OCI-LY7 (cell line): ENCODE measurements at regions not wholly inside any gene's neighbourhood (a gene's known extent, or its start where the extent isn't known, plus 50 kb on each side); places are given as distances from the start of the nearest gene placed in this dataset.

Source experiments
- BruUV-seq: library from RNA; stranded (reverse); fragments of 400-500 nt; replicated peaks from 2 replicates; lab custom pipeline; 2021; lab: Mats Ljungman, UMichigan
- CTCF ChIA-PET: fragments of 300-600 bp; sonication (Branson Sonifier 250); formaldehyde crosslinking; loops from one replicate; lab custom pipeline; 2022; ENCODE audit warnings: antibody characterized with exemption; ENCODE audit not compliant: unreplicated experiment; lab: Charles Lee
- POLR2A ChIA-PET: fragments of 300-600 bp; sonication (Branson Sonifier 250); formaldehyde crosslinking; loops from one replicate; lab custom pipeline; 2022; ENCODE audit warnings: antibody characterized with exemption; lab: Charles Lee
- DNase-seq: peaks from one replicate; pipeline ENCODE4 v3.0.0-alpha.2; 2015; ENCODE audit warnings: low spot score
- H2AFZ ChIP-seq: fragments of 200-600 bp; sonication (generic), shearing (Covaris generic); 2 replicates; pipeline ENCODE4 v1.6.1; 2014; ENCODE audit warnings: mild to moderate bottlenecking, antibody characterized with exemption, low read length, moderate library complexity
- H3K27ac ChIP-seq: fragments of 200-600 bp; sonication (generic); 2 replicates; pipeline ENCODE4 v1.5.1; 2014; ENCODE audit warnings: mixed run types, low read depth, mild to moderate bottlenecking, moderate library complexity, low read length, inconsistent platforms; ENCODE audit not compliant: poor library complexity, severe bottlenecking
- H3K36me3 ChIP-seq: fragments of 200-600 bp; sonication (generic); 2 replicates; pipeline ENCODE4 v1.6.1; 2014; ENCODE audit warnings: mild to moderate bottlenecking, antibody characterized with exemption, low read length, moderate library complexity, mixed read lengths; ENCODE audit not compliant: insufficient read depth
- H3K4me1 ChIP-seq: fragments of 200-600 bp; sonication (generic); 2 replicates; pipeline ENCODE4 v1.5.1; 2014; ENCODE audit warnings: mild to moderate bottlenecking, low read length; ENCODE audit not compliant: insufficient read depth, poor library complexity, severe bottlenecking
- H3K4me2 ChIP-seq: fragments of 200-600 bp; sonication (generic); 2 replicates; pipeline ENCODE4 v1.6.1; 2014; ENCODE audit warnings: mild to moderate bottlenecking, low read length
- H3K4me3 ChIP-seq: fragments of 200-600 bp; sonication (generic); 2 replicates; pipeline ENCODE4 v1.5.1; 2014; ENCODE audit warnings: mild to moderate bottlenecking, low read depth, low read length; ENCODE audit not compliant: poor library complexity, severe bottlenecking
- H3K79me2 ChIP-seq: fragments of 200-600 bp; sonication (generic); 2 replicates; pipeline ENCODE4 v1.6.1; 2016; ENCODE audit warnings: low read depth, mild to moderate bottlenecking, low read length, moderate library complexity, mixed read lengths; ENCODE audit not compliant: insufficient read depth
- H3K9me2 ChIP-seq: fragments of 200-600 bp; sonication (generic); 2 replicates; pipeline ENCODE4 v1.6.1; 2016; ENCODE audit warnings: mild to moderate bottlenecking, low read length, mixed read lengths; ENCODE audit not compliant: insufficient read depth
- H3K9me3 ChIP-seq: fragments of 200-600 bp; sonication (generic); 2 replicates; pipeline ENCODE4 v1.6.1; 2014; ENCODE audit warnings: mild to moderate bottlenecking, mixed run types, low read length, mixed read lengths
- H4K20me1 ChIP-seq: fragments of 200-600 bp; sonication (generic); 2 replicates; pipeline ENCODE4 v1.6.1; 2014; ENCODE audit warnings: mild to moderate bottlenecking, antibody characterized with exemption, low read length, moderate library complexity, mixed read lengths; ENCODE audit not compliant: insufficient read depth
- EZH2phosphoT487 ChIP-seq: fragments of 200-600 bp; sonication (generic); IDR thresholded peaks from 2 replicates; pipeline ENCODE4 v1.6.1; 2018; ENCODE audit warnings: low read depth, borderline replicate concordance, mild to moderate bottlenecking, mixed run types, antibody characterized with exemption, low read length, moderate library complexity, mixed read lengths
- intact Hi-C: fragments of 100-400 bp; cut with micrococcal nuclease; formaldehyde crosslinking; loops from one replicate; pipeline ENCODE4 v1.10.0; 2022; ENCODE audit not compliant: unreplicated experiment
- TF ChIP-seq, protein P1 (sequence below): fragments of 200-600 bp; sonication (generic); conservative IDR thresholded peaks from 2 replicates; pipeline ENCODE4 v1.5.1; 2014; ENCODE audit warnings: mild to moderate bottlenecking, antibody characterized with exemption, low read length, moderate library complexity, mixed read lengths

- Histone ChIP-seq H4K20me1 (no peaks in the 10 kb centered on the region), H3K4me3 (no peak overlapping the region), H3K36me3 (no peaks in the 10 kb centered on the region), H2AFZ (no peak overlapping the region), H3K9me2 (no peaks in the 10 kb centered on the region), H3K4me2 (no peak overlapping the region), H3K79me2 (no peaks in the 10 kb centered on the region), H3K4me1 (no peaks in the 10 kb centered on the region), H3K9me3 (no peaks in the 10 kb centered on the region), H3K27ac (no peak overlapping the region)
- no peak for DNase-seq
- BruUV-seq, result no TSS peak
- intact Hi-C loops, result no loop called here
- TF ChIP-seq, protein P1, sequence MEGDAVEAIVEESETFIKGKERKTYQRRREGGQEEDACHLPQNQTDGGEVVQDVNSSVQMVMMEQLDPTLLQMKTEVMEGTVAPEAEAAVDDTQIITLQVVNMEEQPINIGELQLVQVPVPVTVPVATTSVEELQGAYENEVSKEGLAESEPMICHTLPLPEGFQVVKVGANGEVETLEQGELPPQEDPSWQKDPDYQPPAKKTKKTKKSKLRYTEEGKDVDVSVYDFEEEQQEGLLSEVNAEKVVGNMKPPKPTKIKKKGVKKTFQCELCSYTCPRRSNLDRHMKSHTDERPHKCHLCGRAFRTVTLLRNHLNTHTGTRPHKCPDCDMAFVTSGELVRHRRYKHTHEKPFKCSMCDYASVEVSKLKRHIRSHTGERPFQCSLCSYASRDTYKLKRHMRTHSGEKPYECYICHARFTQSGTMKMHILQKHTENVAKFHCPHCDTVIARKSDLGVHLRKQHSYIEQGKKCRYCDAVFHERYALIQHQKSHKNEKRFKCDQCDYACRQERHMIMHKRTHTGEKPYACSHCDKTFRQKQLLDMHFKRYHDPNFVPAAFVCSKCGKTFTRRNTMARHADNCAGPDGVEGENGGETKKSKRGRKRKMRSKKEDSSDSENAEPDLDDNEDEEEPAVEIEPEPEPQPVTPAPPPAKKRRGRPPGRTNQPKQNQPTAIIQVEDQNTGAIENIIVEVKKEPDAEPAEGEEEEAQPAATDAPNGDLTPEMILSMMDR, result no peak
- no peak for TF ChIP-seq EZH2phosphoT487
- ChIA-PET POLR2A (no interaction called here), CTCF (no interaction called here)
Measured at GRCh38 chr11:97136067-97136466, 746.3 kb downstream of the JRKL start.

- H3K4me1 ChIP-seq, result no peaks in the 10 kb centered on the region
- intact Hi-C loops, result loop anchor here (5.0 kb wide), 1 partner anchor 679 kb away; no protein-coding TSS in a partner anchor
- BruUV-seq, result no TSS peak
- H3K36me3 ChIP-seq, result no peaks in the 10 kb centered on the region
- no peaks in the 10 kb centered on the region for H3K79me2 ChIP-seq
- no peak overlapping the region for H3K4me2 ChIP-seq
- no peak overlapping the region for H3K4me3 ChIP-seq
- H2AFZ ChIP-seq, result no peak overlapping the region
- no peaks in the 10 kb centered on the region for H4K20me1 ChIP-seq
- no peak overlapping the region for H3K27ac ChIP-seq
- no peaks in the 10 kb centered on the region for H3K9me2 ChIP-seq
- POLR2A ChIA-PET, result interaction anchor here (1.0 kb wide), 1 partner anchor 22 kb away, joined by 3 read pairs; no protein-coding TSS in a partner anchor
- TF ChIP-seq, protein P1, result peak; percentile 76
- TF ChIP-seq EZH2phosphoT487, result no peak
- CTCF ChIA-PET, result no interaction called here
- H3K9me3 ChIP-seq, result no peaks in the 10 kb centered on the region
- peak; percentile 4 for DNase-seq
Measured at GRCh38 chr11:97140885-97141494, 751.2 kb downstream of the JRKL start.

GRCh38 chr11:97143463-97143862, 753.6 kb downstream of the JRKL start:
- intact Hi-C loops, result loop anchor here (5.0 kb wide), 1 partner anchor 681 kb away; no protein-coding TSS in a partner anchor
- Histone ChIP-seq H2AFZ (no peak overlapping the region), H3K79me2 (no peaks in the 10 kb centered on the region), H3K9me2 (no peaks in the 10 kb centered on the region), H4K20me1 (no peaks in the 10 kb centered on the region), H3K4me2 (no peak overlapping the region), H3K9me3 (no peaks in the 10 kb centered on the region), H3K4me3 (no peak overlapping the region), H3K4me1 (no peaks in the 10 kb centered on the region), H3K27ac (no peak overlapping the region), H3K36me3 (no peaks in the 10 kb centered on the region)
- DNase-seq, result no peak
- ChIA-PET POLR2A (no interaction called here), CTCF (no interaction called here)
- BruUV-seq, result no TSS peak
- TF ChIP-seq, protein P1, result no peak
- TF ChIP-seq EZH2phosphoT487, result no peak
